ENCODE measurements at regions not wholly inside any gene's neighbourhood (a gene's known extent, or its start where the extent isn't known, plus 50 kb on each side); places are given as distances from the start of the nearest gene placed in this dataset.

DNA sequence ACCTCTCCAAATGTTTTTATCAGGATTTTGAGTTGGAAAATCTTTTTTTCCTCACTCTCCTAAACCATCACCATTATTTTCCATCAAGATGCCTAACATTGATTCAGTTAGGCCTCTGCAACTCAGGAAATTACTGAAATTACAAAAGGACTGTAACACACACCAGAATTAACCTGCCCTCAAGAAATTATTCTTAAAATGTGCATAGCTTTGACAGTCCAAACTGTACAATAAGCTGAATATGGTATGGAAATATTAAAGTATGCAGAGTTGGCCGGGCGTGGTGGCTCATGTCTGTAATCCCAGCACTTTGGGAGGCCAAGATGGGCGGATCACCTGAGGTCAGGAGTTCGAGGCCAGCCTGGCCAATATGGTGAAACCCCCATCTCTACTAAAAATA is 50.2 kb upstream of the PHLPP1 start:
- TF ChIP-seq, protein P1, sequence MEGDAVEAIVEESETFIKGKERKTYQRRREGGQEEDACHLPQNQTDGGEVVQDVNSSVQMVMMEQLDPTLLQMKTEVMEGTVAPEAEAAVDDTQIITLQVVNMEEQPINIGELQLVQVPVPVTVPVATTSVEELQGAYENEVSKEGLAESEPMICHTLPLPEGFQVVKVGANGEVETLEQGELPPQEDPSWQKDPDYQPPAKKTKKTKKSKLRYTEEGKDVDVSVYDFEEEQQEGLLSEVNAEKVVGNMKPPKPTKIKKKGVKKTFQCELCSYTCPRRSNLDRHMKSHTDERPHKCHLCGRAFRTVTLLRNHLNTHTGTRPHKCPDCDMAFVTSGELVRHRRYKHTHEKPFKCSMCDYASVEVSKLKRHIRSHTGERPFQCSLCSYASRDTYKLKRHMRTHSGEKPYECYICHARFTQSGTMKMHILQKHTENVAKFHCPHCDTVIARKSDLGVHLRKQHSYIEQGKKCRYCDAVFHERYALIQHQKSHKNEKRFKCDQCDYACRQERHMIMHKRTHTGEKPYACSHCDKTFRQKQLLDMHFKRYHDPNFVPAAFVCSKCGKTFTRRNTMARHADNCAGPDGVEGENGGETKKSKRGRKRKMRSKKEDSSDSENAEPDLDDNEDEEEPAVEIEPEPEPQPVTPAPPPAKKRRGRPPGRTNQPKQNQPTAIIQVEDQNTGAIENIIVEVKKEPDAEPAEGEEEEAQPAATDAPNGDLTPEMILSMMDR (conservative IDR thresholded peaks at IDR 0.05; ENCODE audit: control insufficient read depth, insufficient read depth, low read depth, low read length): no peak
- H3K4me3 ChIP-seq (ENCODE audit: control insufficient read depth, low read depth, low read length): no peak overlapping the region
- DNase-seq (ENCODE audit: low read depth): no peak

Data from fibroblast of mammary gland (primary cell).